H1 (cell line): ENCODE measurements at regions not wholly inside any gene's neighbourhood (a gene's known extent, or its start where the extent isn't known, plus 50 kb on each side); places are given as distances from the start of the nearest gene placed in this dataset.

Source experiments
- CTCF ChIA-PET: fragments of 300-600 bp; sonication (Branson Sonifier 250); formaldehyde crosslinking; loops from one replicate; lab custom pipeline; 2021; ENCODE audit not compliant: partially characterized antibody; lab: Charles Lee
- POLR2A ChIA-PET: fragments of 300-600 bp; sonication (Branson Sonifier 250); formaldehyde crosslinking; loops from one replicate; lab custom pipeline; 2021; ENCODE audit warnings: inconsistent platforms; ENCODE audit not compliant: partially characterized antibody; lab: Charles Lee
- DNase-seq, 2 experiments: peaks; one replicate each; pipeline versions ENCODE4 v3.0.0 to v3.0.0-alpha.2; 2010 to 2022; ENCODE audit warnings: low spot score in 2 of 2, low read depth in 1 of 2, mixed read lengths in 1 of 2
- FAIRE-seq: peaks from 2 replicates; lab custom pipeline; 2011; peaks lifted over from hg19 to GRCh38; lab: Jason Lieb, UNC
- H2AFZ ChIP-seq: 2 replicates; pipeline ENCODE4 v1.8.1; 2012; ENCODE audit warnings: low read length, inconsistent platforms
- H2AK5ac ChIP-seq: 2 replicates; pipeline ENCODE4 v1.6.1; 2013; ENCODE audit warnings: low read depth, low read length
- H2BK120ac ChIP-seq: replicated peaks from 2 replicates; pipeline ENCODE3; 2013; ENCODE audit warnings: low read depth, low read length, inconsistent platforms
- H2BK12ac ChIP-seq: 2 replicates; pipeline ENCODE4 v1.6.1; 2013; ENCODE audit warnings: low read depth, low read length
- H2BK15ac ChIP-seq: 2 replicates; pipeline ENCODE4 v1.6.1; 2013; ENCODE audit warnings: low read length
- H2BK20ac ChIP-seq: 2 replicates; pipeline ENCODE4 v1.6.1; 2013; ENCODE audit warnings: low read length
- H2BK5ac ChIP-seq: 2 replicates; pipeline ENCODE4 v1.6.1; 2013; ENCODE audit warnings: low read depth, low read length
- H3K14ac ChIP-seq: 2 replicates; pipeline ENCODE4 v1.6.1; 2013; ENCODE audit warnings: inconsistent platforms; ENCODE audit not compliant: insufficient read length
- H3K18ac ChIP-seq: 2 replicates; pipeline ENCODE4 v1.6.1; 2013; ENCODE audit warnings: low read length; ENCODE audit errors: extremely low read depth
- H3K23ac ChIP-seq: 2 replicates; pipeline ENCODE4 v1.6.1; 2013; ENCODE audit warnings: inconsistent platforms; ENCODE audit not compliant: insufficient read length
- H3K23me2 ChIP-seq: 2 replicates; pipeline ENCODE4 v1.6.1; 2013; ENCODE audit warnings: low read depth, low read length
- H3K27ac ChIP-seq: 2 replicates; pipeline ENCODE4 v1.6.1; 2011; ENCODE audit warnings: low read depth, low read length, inconsistent platforms
- H3K27me3 ChIP-seq, 4 experiments: replicated peaks in 1 of 4; 1 replicate in 1 of 4; 2 replicates in 3 of 4; pipeline versions ENCODE4 v1.6.1 to v1.8.1; 2011 to 2013; ENCODE audit warnings: low read length in 3 of 4, mild to moderate bottlenecking in 3 of 4, inconsistent platforms in 2 of 4, mixed read lengths in 2 of 4, moderate library complexity in 1 of 4; ENCODE audit not compliant: control insufficient read depth in 3 of 4, insufficient read depth in 3 of 4; ENCODE audit errors: extremely low read depth in 1 of 4
- H3K36me3 ChIP-seq, 4 experiments: 2 replicates each; pipeline versions ENCODE4 v1.6.1 to v1.8.1; 2011 to 2013; ENCODE audit warnings: mild to moderate bottlenecking in 4 of 4, low read length in 3 of 4, moderate library complexity in 2 of 4, control low read depth in 1 of 4, inconsistent platforms in 1 of 4; ENCODE audit not compliant: insufficient read depth in 4 of 4, control insufficient read depth in 2 of 4
- H3K4ac ChIP-seq: replicated peaks from 2 replicates; pipeline ENCODE3; 2013; ENCODE audit warnings: low read length, low read depth, mixed read lengths, inconsistent platforms; ENCODE audit not compliant: insufficient read length
- H3K4me1 ChIP-seq, 4 experiments: replicated peaks in 1 of 4; 1 replicate in 1 of 4; 2 replicates in 3 of 4; pipeline versions ENCODE4 v1.6.1 to v1.8.1; 2011 to 2013; ENCODE audit warnings: low read length in 3 of 4, inconsistent platforms in 2 of 4, mixed read lengths in 1 of 4; ENCODE audit not compliant: insufficient read depth in 4 of 4, control insufficient read depth in 3 of 4
- H3K4me2 ChIP-seq, 2 experiments: 2 replicates each; pipeline versions ENCODE4 v1.6.1 to v1.8.1; 2011 to 2013; ENCODE audit warnings: low read depth in 2 of 2, low read length in 2 of 2, control low read depth in 1 of 2, inconsistent platforms in 1 of 2, mild to moderate bottlenecking in 1 of 2; ENCODE audit not compliant: insufficient read depth in 1 of 2
- H3K4me3 ChIP-seq, 4 experiments: fragments of 200-600, 300-600 bp in 1 of 4; sonication (generic), shearing (Covaris generic), sonication (Bioruptor Twin) in 1 of 4; 2 replicates each; pipeline versions ENCODE4 v1.5.1 to v1.8.1; 2011 to 2016; ENCODE audit warnings: low read length in 4 of 4, low read depth in 3 of 4, control low read depth in 2 of 4, inconsistent platforms in 2 of 4, mild to moderate bottlenecking in 2 of 4, mixed read lengths in 1 of 4, moderate library complexity in 1 of 4; ENCODE audit not compliant: insufficient read depth in 2 of 4; ENCODE audit errors: extremely low read depth in 1 of 4
- H3K56ac ChIP-seq: replicated peaks from 2 replicates; pipeline ENCODE3; 2013; ENCODE audit warnings: low read depth, mild to moderate bottlenecking, mixed read lengths, low read length, inconsistent platforms; ENCODE audit not compliant: insufficient read length
- H3K79me1 ChIP-seq: 2 replicates; pipeline ENCODE4 v1.6.1; 2013; ENCODE audit warnings: low read depth, low read length, control low read depth
- H3K79me2 ChIP-seq, 2 experiments: 2 replicates each; pipeline versions ENCODE4 v1.6.1 to v1.8.1; 2012 to 2013; ENCODE audit warnings: low read length in 2 of 2, mild to moderate bottlenecking in 2 of 2, inconsistent platforms in 1 of 2; ENCODE audit not compliant: insufficient read depth in 2 of 2, control insufficient read depth in 1 of 2
- H3K9ac ChIP-seq, 4 experiments: replicated peaks in 1 of 4; 1 replicate in 1 of 4; 2 replicates in 3 of 4; pipeline versions ENCODE4 v1.6.1 to v1.8.1; 2011 to 2013; ENCODE audit warnings: low read depth in 3 of 4, low read length in 3 of 4, control low read depth in 2 of 4, mild to moderate bottlenecking in 2 of 4, moderate library complexity in 2 of 4, inconsistent platforms in 1 of 4; ENCODE audit errors: extremely low read depth in 1 of 4
- H3K9me3 ChIP-seq, 2 experiments: 2 replicates each; pipeline versions ENCODE4 v1.6.1 to v1.8.1; 2012 to 2013; ENCODE audit warnings: mild to moderate bottlenecking in 2 of 2, moderate library complexity in 2 of 2, control low read depth in 1 of 2, inconsistent platforms in 1 of 2, low read depth in 1 of 2, low read length in 1 of 2, mixed read lengths in 1 of 2; ENCODE audit not compliant: insufficient read depth in 2 of 2
- H4K20me1 ChIP-seq, 2 experiments: replicated peaks in 1 of 2; 2 replicates each; pipeline versions ENCODE3 to v1.8.1; 2011 to 2013; ENCODE audit warnings: inconsistent platforms in 2 of 2, low read length in 2 of 2, mild to moderate bottlenecking in 1 of 2; ENCODE audit not compliant: insufficient read depth in 2 of 2, control insufficient read depth in 1 of 2
- H4K5ac ChIP-seq: 2 replicates; pipeline ENCODE4 v1.6.1; 2013; ENCODE audit warnings: low read length, low read depth, mixed read lengths, inconsistent platforms; ENCODE audit not compliant: insufficient read length
- H4K8ac ChIP-seq: 2 replicates; pipeline ENCODE4 v1.8.0; 2013; ENCODE audit warnings: mild to moderate bottlenecking, moderate library complexity, low read length, inconsistent platforms; ENCODE audit not compliant: insufficient read depth; ENCODE audit errors: extremely low read depth
- H4K91ac ChIP-seq: replicated peaks from 2 replicates; pipeline ENCODE3; 2013; ENCODE audit warnings: low read length, mixed read lengths, inconsistent platforms; ENCODE audit not compliant: insufficient read length
- CBX8 ChIP-seq: fragments of 300-800, 300-1000 bp; sonication (generic); IDR thresholded peaks from 2 replicates; pipeline ENCODE4 v1.7.1; 2016; ENCODE audit warnings: low read depth, low read length, borderline replicate concordance
- CEBPB ChIP-seq: IDR thresholded peaks from 2 replicates; pipeline ENCODE4 v1.6.1; 2012; ENCODE audit warnings: low read depth, low read length
- EZH2 ChIP-seq: fragments of 200-600 bp; sonication (generic); IDR thresholded peaks from 2 replicates; pipeline ENCODE4 v1.7.1; 2012; ENCODE audit warnings: low read depth, mild to moderate bottlenecking, moderate library complexity, low read length, inconsistent platforms; ENCODE audit not compliant: severe bottlenecking
- JUN ChIP-seq: IDR thresholded peaks from 2 replicates; pipeline ENCODE4 v1.6.1; 2011; ENCODE audit warnings: low read depth, mild to moderate bottlenecking, improper control_type of control experiment, low read length
- RNF2 ChIP-seq: fragments of 200-900, 300-1000 bp; sonication (generic); IDR thresholded peaks from 2 replicates; pipeline ENCODE4 v1.7.1; 2016; ENCODE audit warnings: borderline replicate concordance, low read depth, mild to moderate bottlenecking, antibody characterized with exemption, low read length; ENCODE audit not compliant: poor library complexity, severe bottlenecking; ENCODE audit errors: missing control alignments
- RXRA ChIP-seq: IDR thresholded peaks from 2 replicates; pipeline ENCODE4 v1.6.1; 2011; ENCODE audit warnings: low read depth, mild to moderate bottlenecking, low read length, moderate library complexity; ENCODE audit not compliant: insufficient read depth
- SIN3A ChIP-seq, 2 experiments: IDR thresholded peaks in 1 of 2; conservative IDR thresholded peaks in 1 of 2; 2 replicates each; pipeline ENCODE4 v1.6.1; 2011 to 2012; ENCODE audit warnings: low read length in 2 of 2, improper control_type of control experiment in 1 of 2, low read depth in 1 of 2, mild to moderate bottlenecking in 1 of 2
- SIRT6 ChIP-seq: IDR thresholded peaks from one replicate; pipeline ENCODE4 v1.7.1; 2012; ENCODE audit warnings: low read length, inconsistent platforms
- SIX5 ChIP-seq: IDR thresholded peaks from 2 replicates; pipeline ENCODE4 v1.6.1; 2011; ENCODE audit warnings: mild to moderate bottlenecking, low read depth, low read length
- SP1 ChIP-seq: IDR thresholded peaks from 2 replicates; pipeline ENCODE4 v1.6.1; 2011; ENCODE audit warnings: low read depth, low read length
- SUZ12 ChIP-seq: fragments of 200-600 bp; sonication (generic); IDR thresholded peaks from 2 replicates; pipeline ENCODE4 v1.6.1; 2012; ENCODE audit warnings: mild to moderate bottlenecking, inconsistent platforms, low read length, moderate library complexity, mixed read lengths
- TAF7 ChIP-seq: optimal IDR thresholded peaks from 2 replicates; pipeline ENCODE3; 2011; ENCODE audit warnings: low read depth, mild to moderate bottlenecking, inconsistent platforms, low read length, moderate library complexity, borderline replicate concordance
- TEAD4 ChIP-seq: IDR thresholded peaks from 2 replicates; pipeline ENCODE4 v1.6.1; 2012; ENCODE audit warnings: low read depth, low read length, inconsistent platforms, mixed read lengths
- WGBS, 2 experiments: shearing (Covaris generic) in 1 of 2; methylation state at CpG; one replicate each; pipeline versions ENCODE4 v1.1.6 to v1.1.7; 2013 to 2015; ENCODE audit warnings: low lambda C conversion rate in 2 of 2, mixed read lengths in 2 of 2, inconsistent platforms in 1 of 2, low coverage in 1 of 2, missing lambda C conversion rate in 1 of 2; ENCODE audit not compliant: insufficient replicate concordance in 2 of 2, insufficient coverage in 1 of 2, insufficient read length in 1 of 2; ENCODE audit errors: extremely low coverage in 1 of 2, missing lambda C conversion rate in 1 of 2; 5-methylcytosine and 5-hydroxymethylcytosine counted together

- no peak overlapping the region for H4K91ac ChIP-seq
- H3K79me1 ChIP-seq: no peaks in the 10 kb centered on the region
- H3K9ac ChIP-seq: no peak overlapping the region
- no peak overlapping the region for H2BK120ac ChIP-seq
- H3K4me1 ChIP-seq: no peaks in the 10 kb centered on the region
- 81% methylated on average over 12 of the region's 12 CpGs; no CpG with 5 or more reads in 1 of the 2 experiments for WGBS, 2 experiments
- no peaks in the 10 kb centered on the region for H3K79me2 ChIP-seq
- H3K56ac ChIP-seq: no peak overlapping the region
- no peak overlapping the region for H2BK12ac ChIP-seq
- no peak overlapping the region for H3K23ac ChIP-seq
- H3K4me3 ChIP-seq: no peak overlapping the region
- H3K4me2 ChIP-seq: no peak overlapping the region
- no peaks in the 10 kb centered on the region for H3K9me3 ChIP-seq
- ChIA-PET POLR2A (no interaction called here), CTCF (interaction anchor here (0.8 to 1.4 kb wide), 2 partner anchors 11 kb away, joined by 3 to 4 read pairs; no protein-coding TSS in a partner anchor)
- no peak overlapping the region for H3K14ac ChIP-seq
- H2AK5ac ChIP-seq: no peak overlapping the region
- DNase-seq: no peak
- no peak overlapping the region for H2BK15ac ChIP-seq
- H3K4ac ChIP-seq: no peak overlapping the region
- no peak overlapping the region for H4K8ac ChIP-seq
- no peak overlapping the region for H4K5ac ChIP-seq
- no peaks in the 10 kb centered on the region for H3K36me3 ChIP-seq
- H3K27me3 ChIP-seq: no peaks in the 10 kb centered on the region; a peak in 2 of 7 replicates
- no peak for FAIRE-seq
- H2BK5ac ChIP-seq: no peak overlapping the region
- no peak overlapping the region for H3K27ac ChIP-seq
- H2BK20ac ChIP-seq: no peak overlapping the region
- H2AFZ ChIP-seq: no peak overlapping the region
- H4K20me1 ChIP-seq: no peaks in the 10 kb centered on the region
- H3K18ac ChIP-seq: no peak overlapping the region
- 0 out of 2 replicates have a peak, but pooled peaks cover 2% of the 10 kb centered on the region for H3K23me2 ChIP-seq
- TF ChIP-seq CEBPB (no peak), TAF7 (no peak), SUZ12 (no peak), TEAD4 (no peak), SIRT6 (no peak), SIX5 (no peak), CBX8 (no peak), SP1 (no peak), SIN3A (conservative IDR thresholded peaks at IDR 0.05 in 1 of 2, IDR thresholded peaks at IDR 0.05 in 1 of 2; ENCODE audit: low read depth in 1 of 2, low read length in 2 of 2) (no peak), EZH2 (no peak), RNF2 (no peak), RXRA (no peak), JUN (no peak)
These were observed 196.4 kb upstream of the IRX3 start for GRCh38 chr16:54482892-54483574.
